ENCODE measurements at regions not wholly inside any gene's neighbourhood (a gene's known extent, or its start where the extent isn't known, plus 50 kb on each side); places are given as distances from the start of the nearest gene placed in this dataset.

DNA sequence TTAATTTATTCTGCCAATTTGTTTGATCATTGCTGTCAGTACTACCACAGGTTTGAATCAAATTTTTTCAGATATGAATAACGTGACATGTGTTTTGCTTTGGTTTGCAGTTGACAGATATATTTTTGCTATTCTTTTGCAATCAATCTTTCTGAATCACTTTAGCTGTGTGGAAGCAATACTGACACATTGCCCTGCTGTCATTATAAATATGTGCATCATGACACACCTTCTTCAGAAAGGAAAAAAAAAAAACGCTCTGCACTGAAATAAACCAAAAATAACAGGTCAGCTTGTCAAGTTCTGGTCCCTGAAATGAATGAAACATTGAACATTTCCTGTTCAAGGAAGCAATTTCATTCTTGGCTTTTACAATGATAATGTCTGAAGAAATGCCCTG is 93.8 kb upstream of the FAM13C start:
- TF ChIP-seq EZH2 (optimal IDR thresholded peaks at IDR 0.05; ENCODE audit: low read depth, low read length): no peak
- TF ChIP-seq, protein P1, sequence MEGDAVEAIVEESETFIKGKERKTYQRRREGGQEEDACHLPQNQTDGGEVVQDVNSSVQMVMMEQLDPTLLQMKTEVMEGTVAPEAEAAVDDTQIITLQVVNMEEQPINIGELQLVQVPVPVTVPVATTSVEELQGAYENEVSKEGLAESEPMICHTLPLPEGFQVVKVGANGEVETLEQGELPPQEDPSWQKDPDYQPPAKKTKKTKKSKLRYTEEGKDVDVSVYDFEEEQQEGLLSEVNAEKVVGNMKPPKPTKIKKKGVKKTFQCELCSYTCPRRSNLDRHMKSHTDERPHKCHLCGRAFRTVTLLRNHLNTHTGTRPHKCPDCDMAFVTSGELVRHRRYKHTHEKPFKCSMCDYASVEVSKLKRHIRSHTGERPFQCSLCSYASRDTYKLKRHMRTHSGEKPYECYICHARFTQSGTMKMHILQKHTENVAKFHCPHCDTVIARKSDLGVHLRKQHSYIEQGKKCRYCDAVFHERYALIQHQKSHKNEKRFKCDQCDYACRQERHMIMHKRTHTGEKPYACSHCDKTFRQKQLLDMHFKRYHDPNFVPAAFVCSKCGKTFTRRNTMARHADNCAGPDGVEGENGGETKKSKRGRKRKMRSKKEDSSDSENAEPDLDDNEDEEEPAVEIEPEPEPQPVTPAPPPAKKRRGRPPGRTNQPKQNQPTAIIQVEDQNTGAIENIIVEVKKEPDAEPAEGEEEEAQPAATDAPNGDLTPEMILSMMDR (IDR thresholded peaks at IDR 0.05; ENCODE audit: low read length): no peak

Measured in MM.1S (cell line).